GM19463 (cell line): ENCODE measurements at regions not wholly inside any gene's neighbourhood (a gene's known extent, or its start where the extent isn't known, plus 50 kb on each side); places are given as distances from the start of the nearest gene placed in this dataset.

Experiments
- ATAC-seq: cut with Tn5 transposase; IDR thresholded peaks from one replicate; pipeline ENCODE4 v1.9.1; 2021; ENCODE audit warnings: mild to moderate bottlenecking, moderate library complexity; ENCODE audit not compliant: unreplicated experiment

- no peak for ATAC-seq
These were observed 218.6 kb downstream of the KLF13 start for GRCh38 chr15:31545257-31545656.

GRCh38 chr15:31550211-31550977 lies 223.8 kb downstream of the KLF13 start:
- ATAC-seq = no peak

DNA sequence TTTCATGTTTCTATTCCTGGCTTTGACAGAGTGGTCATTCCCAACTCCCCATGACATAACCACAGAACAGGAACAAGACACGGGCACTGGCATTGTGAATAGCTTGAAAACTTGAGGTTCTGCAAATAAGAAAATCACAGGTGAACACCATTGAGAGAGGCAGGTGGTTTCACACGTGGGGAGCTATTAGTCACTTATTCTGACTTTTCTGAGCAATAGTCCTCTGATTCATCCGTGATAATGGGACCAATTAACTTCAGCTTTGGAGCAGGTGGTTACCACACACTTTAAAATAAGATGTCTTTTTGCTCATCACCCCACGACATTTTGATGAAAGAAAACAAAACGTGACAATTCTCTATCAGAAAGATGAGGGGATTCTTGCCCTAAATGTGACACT lies 224.7 kb downstream of the KLF13 start:
- ATAC-seq = no peak

- no peak for ATAC-seq
These were observed 226.0 kb downstream of the KLF13 start for GRCh38 chr15:31552482-31553099.

DNA sequence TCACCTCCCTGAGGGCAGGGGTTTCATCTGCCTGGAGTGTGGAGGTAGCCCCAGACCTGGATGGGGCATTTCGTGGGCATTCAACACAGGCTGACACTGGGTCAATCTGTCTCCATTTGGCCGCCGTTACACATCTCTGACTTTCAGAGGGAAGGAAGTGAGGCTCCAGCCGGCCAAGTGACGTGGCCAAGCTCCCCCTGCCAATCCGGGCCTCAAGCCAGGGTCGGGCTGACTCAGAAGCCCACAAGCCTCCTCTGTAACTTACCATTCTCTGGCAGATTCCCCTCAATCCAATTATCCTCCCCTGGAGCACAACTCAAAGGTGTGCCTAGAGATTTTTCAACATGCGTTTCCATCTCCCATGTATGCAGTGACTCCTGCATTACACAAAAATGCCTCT lies 227.6 kb downstream of the KLF13 start:
- ATAC-seq = no peak

- ATAC-seq = no peak
These were observed 228.4 kb downstream of the KLF13 start for GRCh38 chr15:31555022-31555421.

GRCh38 chr15:31556494-31557150 lies 230.0 kb downstream of the KLF13 start:
- no peak for ATAC-seq

GRCh38 chr15:31557899-31558298 lies 231.3 kb downstream of the KLF13 start:
- ATAC-seq = no peak

- ATAC-seq = no peak
These were observed 232.2 kb downstream of the KLF13 start for GRCh38 chr15:31558840-31559239.

DNA sequence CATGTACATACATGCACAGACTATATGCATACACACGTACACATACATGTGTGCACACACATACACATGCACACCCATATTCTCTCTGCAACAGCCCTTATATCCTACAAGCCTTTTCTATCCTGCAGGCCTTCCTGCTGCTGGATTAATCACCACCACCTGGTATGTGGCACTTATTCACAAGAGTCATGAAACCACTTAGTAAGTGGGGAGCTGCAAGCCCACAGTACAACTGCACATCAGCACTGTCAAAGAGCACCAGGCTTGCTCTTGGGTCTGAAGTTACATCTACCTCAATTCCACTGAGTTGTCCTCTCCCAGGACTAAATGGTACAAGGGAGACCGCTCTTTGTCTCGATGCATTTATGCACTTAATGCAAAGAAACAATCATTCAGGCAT lies 233.2 kb downstream of the KLF13 start:
- no peak for ATAC-seq

DNA sequence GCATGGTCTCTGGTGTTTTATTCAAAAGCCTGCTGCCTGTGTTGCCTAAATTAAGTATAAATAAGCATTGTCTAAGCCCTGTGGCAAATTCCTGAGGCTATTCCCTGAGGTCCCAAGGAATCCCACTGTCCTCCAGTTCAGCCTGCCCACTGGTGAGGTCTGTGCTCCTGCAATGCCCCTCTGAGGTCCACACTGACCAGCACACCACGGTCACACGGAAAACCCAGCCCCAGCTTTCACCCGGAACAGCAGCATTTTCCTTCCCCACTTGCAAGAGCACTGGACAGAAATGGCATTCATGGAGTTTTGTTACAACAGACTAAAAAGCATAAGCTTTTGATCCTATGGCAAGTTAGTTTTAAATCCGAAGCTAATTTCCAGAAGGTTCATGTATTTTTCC lies 234.0 kb downstream of the KLF13 start:
- ATAC-seq = no peak

DNA sequence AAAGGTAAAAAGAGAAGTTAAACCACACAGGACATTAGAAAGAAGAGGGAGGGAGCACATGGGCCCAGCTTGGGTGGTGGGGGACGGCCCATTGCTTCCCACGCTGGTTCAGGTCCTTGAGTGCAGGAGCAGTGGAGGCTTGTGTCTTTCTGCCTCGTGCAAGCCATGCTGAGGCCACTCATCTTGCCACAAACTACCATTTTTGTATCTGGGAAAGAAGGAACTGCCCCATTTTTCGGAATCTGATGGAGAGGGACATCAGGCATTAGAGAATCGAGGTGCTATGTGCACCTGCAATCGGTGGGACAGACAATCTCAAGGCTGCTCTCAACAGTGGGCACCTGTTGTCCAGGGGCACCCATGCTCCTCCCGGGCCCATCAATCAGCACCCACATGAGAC lies 234.5 kb downstream of the KLF13 start:
- ATAC-seq = no peak

DNA sequence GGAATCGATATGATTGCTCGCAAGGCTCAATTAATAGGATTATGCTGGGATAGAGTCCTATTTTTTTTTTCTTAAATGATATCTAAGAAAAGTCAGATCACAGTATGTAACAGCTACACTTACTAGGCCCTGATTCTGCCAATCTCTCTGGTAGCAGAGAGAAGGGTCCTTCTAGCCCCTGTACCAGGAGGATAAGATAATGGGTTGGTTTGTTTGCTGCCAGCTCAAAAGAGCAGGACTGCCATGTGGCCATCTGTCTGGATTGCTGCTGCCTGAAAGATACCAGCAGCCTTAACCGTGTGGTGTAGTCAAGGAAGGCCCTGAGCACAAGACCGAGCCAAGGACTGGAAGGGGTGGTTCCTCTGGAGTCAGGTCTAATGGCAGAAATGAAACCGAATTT lies 236.4 kb downstream of the KLF13 start:
- no peak for ATAC-seq

GRCh38 chr15:31563421-31563820 lies 236.8 kb downstream of the KLF13 start:
- no peak for ATAC-seq

DNA sequence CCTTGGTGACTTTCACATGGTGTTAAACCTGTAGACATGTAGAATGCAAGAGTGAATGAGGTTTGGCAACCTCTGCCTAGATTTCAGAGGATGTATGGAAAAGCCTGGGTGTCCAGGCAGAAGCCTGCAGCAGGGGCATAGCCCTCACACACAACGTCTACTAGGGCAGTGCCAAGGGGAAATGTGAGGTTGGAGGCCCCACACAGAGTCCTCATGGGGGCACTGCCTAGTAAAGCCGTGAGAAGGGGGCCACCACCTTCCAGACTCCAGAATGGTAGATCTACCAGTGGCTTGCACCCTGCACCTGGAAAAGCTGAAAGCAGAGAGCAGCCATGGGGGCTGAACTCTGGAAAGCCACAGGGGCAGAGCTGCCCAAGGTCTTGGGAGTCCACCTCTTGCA lies 241.2 kb downstream of the KLF13 start:
- ATAC-seq = no peak

- no peak for ATAC-seq
These were observed 243.2 kb downstream of the KLF13 start for GRCh38 chr15:31569836-31570235.

DNA sequence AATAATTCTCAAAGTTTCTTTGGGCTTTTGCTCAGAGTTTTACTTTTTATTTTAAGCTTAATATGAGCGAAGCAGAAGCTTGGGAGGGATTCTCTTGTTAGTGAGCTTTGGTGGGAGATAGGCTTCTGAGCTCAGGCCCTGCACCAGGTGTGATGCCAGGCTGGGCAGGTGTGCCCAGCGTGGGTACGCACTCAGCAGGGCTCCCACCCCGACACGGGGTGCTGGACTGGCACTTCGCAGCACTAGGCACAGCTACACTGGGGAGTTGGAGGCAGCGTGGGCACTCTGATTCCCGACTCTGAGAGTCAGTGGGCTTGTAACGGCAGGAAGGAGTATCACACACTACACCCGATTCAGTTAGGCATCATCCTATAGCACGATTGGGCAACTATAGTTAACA lies 244.0 kb downstream of the KLF13 start:
- no peak for ATAC-seq

- no peak for ATAC-seq
These were observed 245.0 kb downstream of the KLF13 start for GRCh38 chr15:31571676-31572075.

DNA sequence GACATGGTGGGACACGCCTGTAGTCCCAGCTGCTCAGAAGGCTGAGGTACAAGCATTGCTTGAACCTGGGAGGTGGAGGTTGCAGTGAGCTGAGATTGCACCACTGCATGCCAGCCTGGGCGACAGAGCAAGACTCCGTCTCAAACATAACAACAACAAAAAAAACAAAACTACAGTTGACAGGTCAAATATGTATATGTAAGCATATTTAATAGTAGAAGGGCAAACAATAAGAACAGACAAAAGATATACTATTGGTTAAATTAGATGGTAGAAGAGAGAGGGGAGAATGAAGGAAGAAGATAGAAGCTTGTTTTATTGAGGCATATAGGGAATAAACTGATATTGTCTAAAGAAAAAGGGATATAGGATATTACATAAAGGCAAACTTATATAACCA lies 247.1 kb downstream of the KLF13 start:
- ATAC-seq = no peak

- ATAC-seq = no peak
These were observed 248.1 kb downstream of the KLF13 start for GRCh38 chr15:31574766-31575165.

DNA sequence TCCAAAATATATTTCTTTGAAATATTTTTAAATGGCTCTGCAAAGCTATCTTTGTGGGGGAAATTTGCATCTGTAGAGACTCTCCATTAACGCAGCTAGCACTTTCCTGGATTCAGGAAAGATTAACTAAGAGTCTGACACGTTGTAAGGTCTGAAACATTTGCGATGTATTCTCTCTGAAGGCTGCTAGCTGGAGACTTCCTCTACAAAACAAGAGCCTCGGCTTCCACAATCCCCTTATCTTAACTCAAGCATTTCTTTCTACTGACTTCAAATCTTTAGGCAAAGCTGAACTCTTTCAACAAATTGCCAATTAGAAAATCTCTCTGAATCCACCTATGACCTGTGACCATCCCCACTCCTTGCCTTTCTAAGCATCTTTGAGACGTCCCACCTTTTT lies 250.5 kb downstream of the KLF13 start:
- no peak for ATAC-seq

GRCh38 chr15:31579282-31579681 lies 252.6 kb downstream of the KLF13 start:
- ATAC-seq = no peak
